PC-9 (cell line): ENCODE measurements at regions not wholly inside any gene's neighbourhood (a gene's known extent, or its start where the extent isn't known, plus 50 kb on each side); places are given as distances from the start of the nearest gene placed in this dataset.

ENCODE experiments used
- BruUV-seq: library from RNA; stranded (reverse); fragments of 400-500 nt; replicated peaks from 2 replicates; lab custom pipeline; 2021; lab: Mats Ljungman, UMichigan
- CTCF ChIA-PET: fragments of 300-600 bp; sonication (Branson Sonifier 250); formaldehyde crosslinking; loops from one replicate; lab custom pipeline; 2022; ENCODE audit warnings: antibody characterized with exemption; lab: Charles Lee
- POLR2A ChIA-PET: fragments of 300-600 bp; sonication (Branson Sonifier 250); formaldehyde crosslinking; loops from one replicate; lab custom pipeline; 2022; ENCODE audit warnings: antibody characterized with exemption; ENCODE audit not compliant: unreplicated experiment; lab: Charles Lee
- DNase-seq, 2 experiments: peaks; one replicate each; pipeline versions ENCODE4 v3.0.0 to v3.0.0-alpha.2; 2015 to 2022; ENCODE audit warnings: mixed read lengths in 1 of 2
- H2AFZ ChIP-seq: fragments of 200-600 bp; sonication (generic); 2 replicates; pipeline ENCODE4 v1.8.1; 2017; ENCODE audit warnings: antibody characterized with exemption
- H3F3A ChIP-seq: fragments of 200-600 bp; sonication (generic); 2 replicates; pipeline ENCODE4 v1.8.1; 2017; ENCODE audit warnings: antibody characterized with exemption, mild to moderate bottlenecking, low read depth; ENCODE audit not compliant: insufficient read depth
- H3K27ac ChIP-seq: fragments of 200-600 bp; sonication (generic); 2 replicates; pipeline ENCODE4 v1.6.1; 2016; ENCODE audit warnings: mixed run types
- H3K27me3 ChIP-seq: fragments of 200-600 bp; sonication (generic); 2 replicates; pipeline ENCODE4 v1.6.1; 2016; ENCODE audit warnings: low read depth, mixed run types; ENCODE audit not compliant: insufficient read depth
- H3K36me3 ChIP-seq: fragments of 200-600 bp; sonication (generic); 2 replicates; pipeline ENCODE4 v1.6.1; 2016; ENCODE audit warnings: low read depth, mixed run types
- H3K4me1 ChIP-seq: fragments of 200-600 bp; sonication (generic); replicated peaks from 2 replicates; pipeline ENCODE4 v1.6.1; 2016; ENCODE audit warnings: mixed run types; ENCODE audit not compliant: insufficient read depth
- H3K4me2 ChIP-seq: fragments of 200-600 bp; sonication (generic); 2 replicates; pipeline ENCODE4 v1.6.1; 2017; ENCODE audit warnings: mixed run types
- H3K4me3 ChIP-seq: fragments of 200-600 bp; sonication (generic); 2 replicates; pipeline ENCODE4 v1.6.1; 2016; ENCODE audit warnings: mixed run types
- H3K79me2 ChIP-seq: fragments of 200-600 bp; sonication (generic); 2 replicates; pipeline ENCODE4 v1.6.1; 2017; ENCODE audit warnings: low read depth, mixed run types
- H3K9me2 ChIP-seq: fragments of 200-600 bp; sonication (generic); 2 replicates; pipeline ENCODE4 v1.8.1; 2017; ENCODE audit warnings: mild to moderate bottlenecking; ENCODE audit not compliant: insufficient read depth
- H3K9me3 ChIP-seq: fragments of 200-600 bp; sonication (generic); 2 replicates; pipeline ENCODE4 v1.8.1; 2016; ENCODE audit warnings: low read depth; ENCODE audit not compliant: insufficient read depth
- H4K20me1 ChIP-seq: fragments of 200-600 bp; sonication (generic); 2 replicates; pipeline ENCODE4 v1.8.1; 2017; ENCODE audit not compliant: insufficient read depth
- EZH2 ChIP-seq: fragments of 200-600 bp; sonication (generic); IDR thresholded peaks from 2 replicates; pipeline ENCODE4 v1.8.0; 2017; ENCODE audit warnings: antibody characterized with exemption, low read depth
- intact Hi-C: fragments of 100-400 bp; cut with micrococcal nuclease; formaldehyde crosslinking; loops from one replicate; pipeline ENCODE4 v1.10.0; 2022; ENCODE audit not compliant: unreplicated experiment
- TF ChIP-seq, protein P1 (sequence below): fragments of 200-600 bp; sonication (generic); conservative IDR thresholded peaks from 2 replicates; pipeline ENCODE4 v1.6.1; 2017; ENCODE audit warnings: mixed run types, antibody characterized with exemption, mild to moderate bottlenecking, moderate library complexity

DNA sequence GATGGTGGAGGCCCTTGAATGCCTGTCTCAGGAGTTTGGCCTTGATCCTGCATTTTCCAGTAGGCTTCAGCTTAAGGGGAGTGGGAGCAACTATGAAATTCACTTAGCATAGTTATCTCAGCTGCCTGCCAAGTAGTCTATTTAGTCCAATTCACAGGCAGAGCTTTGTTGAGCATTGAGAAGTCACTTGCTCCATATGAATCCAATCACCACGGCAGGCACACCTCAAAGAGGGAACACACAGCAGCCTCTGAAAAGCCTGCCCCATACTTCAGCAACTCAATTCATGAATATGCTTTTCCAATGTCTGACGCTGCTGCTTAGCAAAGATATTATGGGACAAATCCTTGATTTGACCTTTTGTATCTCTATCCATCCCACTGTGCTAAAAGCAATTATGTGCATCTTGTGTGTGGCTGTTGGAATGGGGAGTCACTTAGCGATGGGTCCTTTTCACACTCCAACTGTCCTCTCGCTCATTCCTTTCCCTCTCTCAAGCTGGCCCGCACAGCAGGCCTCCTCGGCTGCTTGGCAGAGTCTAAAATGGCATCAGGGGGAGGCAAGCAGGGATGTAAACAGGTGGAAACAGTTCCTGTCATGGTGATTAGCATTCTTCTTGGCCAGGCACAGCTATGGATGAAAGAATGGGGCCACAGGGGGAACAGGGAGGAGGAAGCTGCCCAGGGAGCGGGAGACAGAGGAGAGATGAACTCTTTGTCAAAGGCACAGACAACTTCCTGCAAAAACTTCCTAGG is 56.0 kb upstream of the LRPPRC start:
- ChIA-PET CTCF (interaction anchor here (1.4 kb wide), 1 partner anchor 8 kb away, joined by 5 read pairs; no protein-coding TSS in a partner anchor), POLR2A (no interaction called here)
- no peaks in the 10 kb centered on the region for H3K4me1 ChIP-seq
- H3K9me3 ChIP-seq: no peaks in the 10 kb centered on the region
- no peaks in the 10 kb centered on the region for H3K36me3 ChIP-seq
- no TSS peak for BruUV-seq
- no peak overlapping the region for H3K4me2 ChIP-seq
- no peaks in the 10 kb centered on the region for H3F3A ChIP-seq
- H3K27ac ChIP-seq: no peak overlapping the region
- no peak overlapping the region for H2AFZ ChIP-seq
- H3K9me2 ChIP-seq: no peaks in the 10 kb centered on the region
- DNase-seq: no peak
- TF ChIP-seq, protein P1, sequence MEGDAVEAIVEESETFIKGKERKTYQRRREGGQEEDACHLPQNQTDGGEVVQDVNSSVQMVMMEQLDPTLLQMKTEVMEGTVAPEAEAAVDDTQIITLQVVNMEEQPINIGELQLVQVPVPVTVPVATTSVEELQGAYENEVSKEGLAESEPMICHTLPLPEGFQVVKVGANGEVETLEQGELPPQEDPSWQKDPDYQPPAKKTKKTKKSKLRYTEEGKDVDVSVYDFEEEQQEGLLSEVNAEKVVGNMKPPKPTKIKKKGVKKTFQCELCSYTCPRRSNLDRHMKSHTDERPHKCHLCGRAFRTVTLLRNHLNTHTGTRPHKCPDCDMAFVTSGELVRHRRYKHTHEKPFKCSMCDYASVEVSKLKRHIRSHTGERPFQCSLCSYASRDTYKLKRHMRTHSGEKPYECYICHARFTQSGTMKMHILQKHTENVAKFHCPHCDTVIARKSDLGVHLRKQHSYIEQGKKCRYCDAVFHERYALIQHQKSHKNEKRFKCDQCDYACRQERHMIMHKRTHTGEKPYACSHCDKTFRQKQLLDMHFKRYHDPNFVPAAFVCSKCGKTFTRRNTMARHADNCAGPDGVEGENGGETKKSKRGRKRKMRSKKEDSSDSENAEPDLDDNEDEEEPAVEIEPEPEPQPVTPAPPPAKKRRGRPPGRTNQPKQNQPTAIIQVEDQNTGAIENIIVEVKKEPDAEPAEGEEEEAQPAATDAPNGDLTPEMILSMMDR: no peak
- TF ChIP-seq EZH2: no peak
- intact Hi-C loops: no loop called here
- no peaks in the 10 kb centered on the region for H3K27me3 ChIP-seq
- no peak overlapping the region for H3K4me3 ChIP-seq
- H3K79me2 ChIP-seq: no peaks in the 10 kb centered on the region
- H4K20me1 ChIP-seq: no peaks in the 10 kb centered on the region

DNA sequence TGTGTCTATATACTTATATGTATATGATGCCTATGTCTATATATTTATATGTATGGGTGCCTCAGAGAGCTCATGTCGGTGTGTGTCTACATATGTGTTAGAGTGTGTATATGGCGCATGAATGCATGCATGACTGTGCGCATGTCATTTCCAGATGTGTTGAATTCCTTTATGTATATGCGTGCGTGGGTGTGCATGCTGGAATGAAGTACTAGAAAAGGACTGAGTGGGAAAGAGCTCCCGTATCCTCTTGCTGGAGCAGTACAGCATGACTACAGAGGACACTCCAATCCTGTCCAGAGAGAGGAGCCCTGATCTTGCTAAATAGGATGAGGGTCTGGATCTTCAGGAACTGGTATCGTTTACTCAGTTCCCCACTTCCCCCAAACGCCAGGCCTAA is 56.8 kb upstream of the LRPPRC start:
- BruUV-seq: no TSS peak
- Histone ChIP-seq H3K9me2 (no peaks in the 10 kb centered on the region), H3K79me2 (no peaks in the 10 kb centered on the region), H3F3A (no peaks in the 10 kb centered on the region), H3K27ac (no peak overlapping the region), H3K4me1 (no peaks in the 10 kb centered on the region), H3K27me3 (no peaks in the 10 kb centered on the region), H3K36me3 (no peaks in the 10 kb centered on the region), H3K4me3 (no peak overlapping the region), H4K20me1 (no peaks in the 10 kb centered on the region), H2AFZ (no peak overlapping the region), H3K4me2 (no peak overlapping the region), H3K9me3 (no peaks in the 10 kb centered on the region)
- no peak for TF ChIP-seq EZH2
- TF ChIP-seq, protein P1: no peak
- ChIA-PET POLR2A (no interaction called here), CTCF (interaction anchor here (1.4 kb wide), 1 partner anchor 9 kb away, joined by 5 read pairs; no protein-coding TSS in a partner anchor)
- intact Hi-C loops: no loop called here
- no peak for DNase-seq

DNA sequence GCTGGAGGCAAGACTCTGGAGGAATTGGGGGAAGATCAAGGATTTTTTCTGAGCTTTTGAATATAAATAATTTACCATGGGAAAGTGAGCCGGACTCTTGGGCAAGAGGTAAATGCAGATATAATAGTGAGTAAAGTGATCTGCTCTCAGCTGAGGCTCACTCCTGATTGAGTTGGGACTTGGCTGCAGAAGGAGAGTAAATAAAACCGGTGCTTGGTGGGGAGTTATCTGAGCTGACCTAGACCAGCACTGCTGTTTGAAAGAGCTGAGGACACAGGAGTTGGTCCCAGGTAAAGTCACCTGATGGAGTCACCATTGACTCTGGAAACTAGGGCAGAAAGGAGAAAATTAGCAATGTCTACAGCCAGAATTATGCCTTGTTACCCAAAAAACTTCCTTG is 57.3 kb upstream of the LRPPRC start:
- H3K79me2 ChIP-seq: no peaks in the 10 kb centered on the region
- H3K27ac ChIP-seq: no peak overlapping the region
- no peak overlapping the region for H3K4me2 ChIP-seq
- H3K4me3 ChIP-seq: no peak overlapping the region
- intact Hi-C loops: no loop called here
- H3K4me1 ChIP-seq: no peaks in the 10 kb centered on the region
- no peaks in the 10 kb centered on the region for H3K9me2 ChIP-seq
- no peak overlapping the region for H2AFZ ChIP-seq
- no peak for DNase-seq
- no peaks in the 10 kb centered on the region for H4K20me1 ChIP-seq
- no peaks in the 10 kb centered on the region for H3F3A ChIP-seq
- POLR2A ChIA-PET: no interaction called here
- H3K36me3 ChIP-seq: no peaks in the 10 kb centered on the region
- no TSS peak for BruUV-seq
- no peaks in the 10 kb centered on the region for H3K27me3 ChIP-seq
- H3K9me3 ChIP-seq: no peaks in the 10 kb centered on the region
- CTCF ChIA-PET: interaction anchor here (1.4 kb wide), 1 partner anchor 9 kb away, joined by 5 read pairs; no protein-coding TSS in a partner anchor
- TF ChIP-seq EZH2: no peak
- TF ChIP-seq, protein P1: no peak
